GM10248 (cell line): ENCODE measurements at regions not wholly inside any gene's neighbourhood (a gene's known extent, or its start where the extent isn't known, plus 50 kb on each side); places are given as distances from the start of the nearest gene placed in this dataset.

Experiments used
- CTCF ChIA-PET: fragments of 300-600 bp; sonication (Branson Sonifier 250); formaldehyde crosslinking; extraction: SDS; loops from one replicate; lab custom pipeline; 2021; ENCODE audit warnings: antibody characterized with exemption; lab: Yijun Ruan, JAX
- POLR2A ChIA-PET: fragments of 350-650 bp; sonication (Branson Sonifier 250); formaldehyde crosslinking; extraction: SDS; loops from one replicate; lab custom pipeline; 2020; ENCODE audit warnings: antibody characterized with exemption; lab: Yijun Ruan, JAX
- DNase-seq: peaks from one replicate; pipeline ENCODE4 v3.0.0; 2012; ENCODE audit errors: extremely low spot score
- CTCF ChIP-seq: IDR thresholded peaks from 2 replicates; pipeline ENCODE4 v1.5.1; 2012; ENCODE audit warnings: mild to moderate bottlenecking, low read depth; ENCODE audit errors: extremely low read depth, missing control alignments, control extremely low read depth

GRCh38 chr2:51810197-51810596 is 778.3 kb upstream of the NRXN1 start:
- DNase-seq: no peak
- CTCF ChIA-PET: no interaction called here
- POLR2A ChIA-PET: no interaction called here
- TF ChIP-seq CTCF: no peak

GRCh38 chr2:51807229-51807628 is 775.3 kb upstream of the NRXN1 start:
- DNase-seq: no peak
- ChIA-PET CTCF (interaction anchor here (1.3 kb wide), 1 partner anchor 11 kb away, joined by 5 read pairs; no protein-coding TSS in a partner anchor), POLR2A (no interaction called here)
- TF ChIP-seq CTCF: no peak

- ChIA-PET POLR2A (no interaction called here), CTCF (interaction anchor here (0.7 to 3.2 kb wide), 10 partner anchors 10 to 1266 kb away, joined by 3 to 17 read pairs (median 4); no protein-coding TSS in a partner anchor)
- no peak for DNase-seq
- no peak for TF ChIP-seq CTCF
Measured at GRCh38 chr2:51795248-51795888, 763.4 kb upstream of the NRXN1 start.

GRCh38 chr2:51791496-51791895 is 759.6 kb upstream of the NRXN1 start:
- TF ChIP-seq CTCF: no peak
- ChIA-PET CTCF (no interaction called here), POLR2A (no interaction called here)
- no peak for DNase-seq

GRCh38 chr2:51790854-51791253 is 758.9 kb upstream of the NRXN1 start:
- CTCF ChIA-PET: no interaction called here
- no peak for DNase-seq
- POLR2A ChIA-PET: no interaction called here
- TF ChIP-seq CTCF: no peak

GRCh38 chr2:51789918-51790317 is 758.0 kb upstream of the NRXN1 start:
- POLR2A ChIA-PET: no interaction called here
- no peak for TF ChIP-seq CTCF
- DNase-seq: no peak
- CTCF ChIA-PET: no interaction called here
